ENCODE measurements at regions not wholly inside any gene's neighbourhood (a gene's known extent, or its start where the extent isn't known, plus 50 kb on each side); places are given as distances from the start of the nearest gene placed in this dataset.

GRCh38 chr12:123044351-123044750 is 63.9 kb downstream of the ARL6IP4 start:
- Histone ChIP-seq H3K9me3 (ENCODE audit: control insufficient read depth in 1 of 2, insufficient read depth in 1 of 2, low read depth in 1 of 2, low read length in 2 of 2) (no peaks in the 10 kb centered on the region), H2AFZ (ENCODE audit: low read depth, low read length, poor library complexity, severe bottlenecking) (no peak overlapping the region), H3K27ac (ENCODE audit: low read depth, low read length) (no peak overlapping the region), H3K27me3 (ENCODE audit: insufficient read depth, low read length) (no peaks in the 10 kb centered on the region), H3K79me2 (ENCODE audit: insufficient read depth, low read length) (no peaks in the 10 kb centered on the region), H3K36me3 (ENCODE audit: control insufficient read depth in 1 of 2, insufficient read depth in 2 of 2, low read length in 2 of 2) (no peaks in the 10 kb centered on the region), H3K4me1 (ENCODE audit: control insufficient read depth in 1 of 2, insufficient read depth in 2 of 2, low read length in 2 of 2) (peaks cover 0 to 10% of the 10 kb centered on the region in 2 experiments; a peak in 1 of 4 replicates), H3K4me3 (replicated peaks in 1 of 2; ENCODE audit: low read depth in 1 of 2, low read length in 2 of 2) (no peak overlapping the region), H3K9me2 (ENCODE audit: insufficient read depth) (no peaks in the 10 kb centered on the region), H3K4me2 (ENCODE audit: low read length) (no peak overlapping the region), H3K9ac (ENCODE audit: low read length) (no peak overlapping the region), H4K20me1 (ENCODE audit: insufficient read depth) (no peaks in the 10 kb centered on the region; the same call in 1 of the 2 replicates)
- no TSS peak for BruUV-seq (replicated peaks)
- intact Hi-C loops (cut with micrococcal nuclease), result loop anchor here (5.0 kb wide), 1 partner anchor 103 kb away; no protein-coding TSS in a partner anchor
- POLR2A ChIA-PET, result interaction anchor here (1.6 to 2.9 kb wide), 3 partner anchors 188 to 193 kb away, joined by 6 to 10 read pairs (median 9); partner anchors contain the start of genes MPHOSPH9 and MTRFR
- TF ChIP-seq EZH2phosphoT487 (IDR thresholded peaks at IDR 0.05; ENCODE audit: borderline replicate concordance) (no peak), YY1 (IDR thresholded peaks at IDR 0.05; ENCODE audit: extremely low read depth, insufficient replicate concordance, low read depth, low read length) (no peak), TCF7L2 (IDR thresholded peaks at IDR 0.05; ENCODE audit: borderline replicate concordance, extremely low read depth, insufficient read depth, insufficient read length) (no peak), FOSL1 (IDR thresholded peaks at IDR 0.05; ENCODE audit: low read depth) (no peak), SRF (IDR thresholded peaks at IDR 0.05; ENCODE audit: low read depth) (no peak), CEBPB (IDR thresholded peaks at IDR 0.05; ENCODE audit: low read depth) (no peak), ATF3 (IDR thresholded peaks at IDR 0.05) (no peak), ZFX (IDR thresholded peaks at IDR 0.05) (no peak), EGR1 (IDR thresholded peaks at IDR 0.05; ENCODE audit: low read depth) (no peak), CBX3 (IDR thresholded peaks at IDR 0.05; ENCODE audit: low read depth) (no peak), ZBTB33 (IDR thresholded peaks at IDR 0.05; ENCODE audit: extremely low read depth, insufficient replicate concordance, low read length) (no peak), RAD21 (IDR thresholded peaks at IDR 0.05; ENCODE audit: low read depth) (no peak), POLR2A (IDR thresholded peaks at IDR 0.05; ENCODE audit: borderline replicate concordance, extremely low read depth, insufficient read depth, insufficient read length) (no peak), JUND (IDR thresholded peaks at IDR 0.05) (no peak), REST (IDR thresholded peaks at IDR 0.05; ENCODE audit: low read depth) (no peak), POLR2AphosphoS5 (IDR thresholded peaks at IDR 0.05; ENCODE audit: low read depth, low read length) (no peak), ZNF274 (IDR thresholded peaks at IDR 0.05; ENCODE audit: low read depth, low read length) (no peak), ELF1 (IDR thresholded peaks at IDR 0.05; ENCODE audit: borderline replicate concordance, low read depth) (no peak)
- TF ChIP-seq, protein P1, sequence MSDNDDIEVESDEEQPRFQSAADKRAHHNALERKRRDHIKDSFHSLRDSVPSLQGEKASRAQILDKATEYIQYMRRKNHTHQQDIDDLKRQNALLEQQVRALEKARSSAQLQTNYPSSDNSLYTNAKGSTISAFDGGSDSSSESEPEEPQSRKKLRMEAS (IDR thresholded peaks at IDR 0.05), result no peak
- ATAC-seq (no peak), DNase-seq (ENCODE audit: low read depth, low spot score) (no peak)
- RAD21 ChIA-PET (ENCODE audit: low non-redundant PET in 1 of 2, low total read pairs in 2 of 2, uncharacterized antibody in 2 of 2, unreplicated experiment in 2 of 2), result interaction anchor here (0.6 to 2.3 kb wide), 5 partner anchors 189 to 377 kb away, joined by 3 to 16 read pairs (median 8); partner anchors contain the start of genes MPHOSPH9 (in 2 of the 2) and MTRFR (in 2 of the 2)
- CTCF ChIA-PET, result interaction anchor here (1.1 to 3.7 kb wide), 4 partner anchors 11 to 194 kb away, joined by 3 to 60 read pairs (median 13); partner anchors contain the start of genes MPHOSPH9 and MTRFR

Data from HCT116 (cell line).